Natural killer cell (primary cell): ENCODE measurements at regions not wholly inside any gene's neighbourhood (a gene's known extent, or its start where the extent isn't known, plus 50 kb on each side); places are given as distances from the start of the nearest gene placed in this dataset.

ENCODE experiments used
- ATAC-seq, 3 donors: fragments of 150-1000 bp in 2 of 3; fragments of 200-7000 bp in 1 of 3; cut with Tn5 transposase; 1 replicate in 1 of 3; 2 replicates in 2 of 3; pipeline ENCODE4 v1.10.0; 2021; ENCODE audit warnings: mild to moderate bottlenecking in 2 of 3, moderate library complexity in 2 of 3
- DNase-seq, 2 donors: peaks; one replicate each; pipeline versions ENCODE4 v3.0.0 to v3.0.0-alpha.2; 2013 to 2021; ENCODE audit warnings: mixed read lengths in 1 of 2
- H3K27ac ChIP-seq: one replicate; pipeline ENCODE4 v1.5.1; 2013; ENCODE audit warnings: mild to moderate bottlenecking, low read length
- H3K27me3 ChIP-seq: one replicate; pipeline ENCODE4 v1.6.1; 2013; ENCODE audit warnings: low read length; ENCODE audit not compliant: control insufficient read depth, insufficient read depth
- H3K36me3 ChIP-seq: one replicate; pipeline ENCODE4 v1.6.1; 2013; ENCODE audit warnings: low read length; ENCODE audit not compliant: control insufficient read depth, insufficient read depth
- H3K4me1 ChIP-seq: one replicate; pipeline ENCODE4 v1.6.1; 2013; ENCODE audit warnings: low read length; ENCODE audit not compliant: control insufficient read depth, insufficient read depth
- H3K4me3 ChIP-seq: one replicate; pipeline ENCODE4 v1.5.1; 2013; ENCODE audit warnings: low read length
- H3K9me3 ChIP-seq: one replicate; pipeline ENCODE4 v1.6.1; 2013; ENCODE audit warnings: low read length; ENCODE audit not compliant: control insufficient read depth, insufficient read depth
- H3K27ac Mint-ChIP-seq, 2 donors: one replicate each; pipeline ENCODE4 v1.8.0; 2022; ENCODE audit warnings: mild to moderate bottlenecking in 2 of 2, mixed read lengths in 2 of 2, moderate library complexity in 1 of 2
- H3K27me3 Mint-ChIP-seq, 2 donors: one replicate each; pipeline ENCODE4 v1.8.0; 2022; ENCODE audit warnings: low read depth in 2 of 2, mixed read lengths in 2 of 2
- H3K36me3 Mint-ChIP-seq: one replicate; pipeline ENCODE4 v1.8.0; 2022; ENCODE audit warnings: mixed read lengths
- H3K4me1 Mint-ChIP-seq, 2 donors: one replicate each; pipeline ENCODE4 v1.8.0; 2022; ENCODE audit warnings: mixed read lengths in 2 of 2
- H3K4me3 Mint-ChIP-seq: one replicate; pipeline ENCODE4 v1.8.0; 2022; ENCODE audit warnings: mild to moderate bottlenecking, moderate library complexity, mixed read lengths
- H3K9me3 Mint-ChIP-seq, 2 donors: one replicate each; pipeline ENCODE4 v1.8.0; 2022; ENCODE audit warnings: mixed read lengths in 2 of 2
- WGBS: methylation state at CpG from one replicate; pipeline ENCODE4 v1.1.7; 2013; ENCODE audit warnings: missing lambda C conversion rate; ENCODE audit not compliant: insufficient coverage; 5-methylcytosine and 5-hydroxymethylcytosine counted together
- intact Hi-C: fragments of 100-400 bp; cut with micrococcal nuclease; formaldehyde crosslinking; loops from one replicate; pipeline ENCODE4 v1.14.2; 2022
- TF ChIP-seq, protein P1 (sequence below): fragments of 200-600 bp; IDR thresholded peaks from one replicate; pipeline ENCODE4 v1.8.0; 2022; ENCODE audit warnings: antibody characterized with exemption

DNA sequence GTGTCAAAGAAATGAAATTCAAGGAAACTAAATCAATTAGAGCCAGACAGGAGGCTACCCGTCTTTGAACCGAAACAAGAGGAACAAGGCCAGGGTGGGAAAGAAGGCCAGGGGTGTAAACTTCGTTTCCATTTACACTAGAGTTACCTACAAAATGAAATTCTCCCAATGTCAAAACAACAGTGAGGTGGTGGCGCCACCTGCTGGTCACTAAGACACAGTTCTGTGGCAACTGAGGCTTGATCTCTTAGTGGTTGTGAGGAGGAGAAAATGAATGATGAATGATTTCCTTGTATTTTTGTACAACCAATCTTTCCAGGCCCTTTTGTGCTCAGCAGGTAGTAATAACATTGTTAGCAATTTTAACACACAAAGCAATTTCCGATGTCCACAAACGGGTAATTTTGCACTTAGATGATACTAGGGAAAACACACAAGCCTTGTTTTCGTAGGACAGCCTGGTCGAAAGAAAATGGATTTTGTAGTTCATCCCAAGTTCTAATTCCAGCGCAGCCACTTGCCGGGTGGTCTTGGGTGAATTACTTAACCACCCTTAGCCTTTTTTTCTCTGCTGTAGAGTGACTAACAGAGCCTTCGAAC, 54.8 kb upstream of the SOD1 start:
- no peaks in the 10 kb centered on the region for H3K36me3 ChIP-seq
- no peak overlapping the region for H3K4me3 ChIP-seq
- H3K27me3 ChIP-seq: peaks cover 2% of the 10 kb centered on the region
- Mint-ChIP-seq H3K36me3 (no peaks in the 10 kb centered on the region), H3K27ac (no peak overlapping the region), H3K9me3 (no peaks in the 10 kb centered on the region), H3K27me3 (peaks cover 0 to 4% of the 10 kb centered on the region in 2 donors), H3K4me1 (no peaks in the 10 kb centered on the region), H3K4me3 (no peak overlapping the region)
- intact Hi-C loops: loop anchor here (1.0 kb wide), 2 partner anchors 406 to 506 kb away; no protein-coding TSS in a partner anchor
- H3K4me1 ChIP-seq: peaks cover 2% of the 10 kb centered on the region
- DNase-seq (peak; percentile 48 to 88), ATAC-seq (peak; percentile 61 to 76 (median 68))
- 51% methylated on average over 10 of the region's 11 CpGs for WGBS
- no peaks in the 10 kb centered on the region for H3K9me3 ChIP-seq
- TF ChIP-seq, protein P1, sequence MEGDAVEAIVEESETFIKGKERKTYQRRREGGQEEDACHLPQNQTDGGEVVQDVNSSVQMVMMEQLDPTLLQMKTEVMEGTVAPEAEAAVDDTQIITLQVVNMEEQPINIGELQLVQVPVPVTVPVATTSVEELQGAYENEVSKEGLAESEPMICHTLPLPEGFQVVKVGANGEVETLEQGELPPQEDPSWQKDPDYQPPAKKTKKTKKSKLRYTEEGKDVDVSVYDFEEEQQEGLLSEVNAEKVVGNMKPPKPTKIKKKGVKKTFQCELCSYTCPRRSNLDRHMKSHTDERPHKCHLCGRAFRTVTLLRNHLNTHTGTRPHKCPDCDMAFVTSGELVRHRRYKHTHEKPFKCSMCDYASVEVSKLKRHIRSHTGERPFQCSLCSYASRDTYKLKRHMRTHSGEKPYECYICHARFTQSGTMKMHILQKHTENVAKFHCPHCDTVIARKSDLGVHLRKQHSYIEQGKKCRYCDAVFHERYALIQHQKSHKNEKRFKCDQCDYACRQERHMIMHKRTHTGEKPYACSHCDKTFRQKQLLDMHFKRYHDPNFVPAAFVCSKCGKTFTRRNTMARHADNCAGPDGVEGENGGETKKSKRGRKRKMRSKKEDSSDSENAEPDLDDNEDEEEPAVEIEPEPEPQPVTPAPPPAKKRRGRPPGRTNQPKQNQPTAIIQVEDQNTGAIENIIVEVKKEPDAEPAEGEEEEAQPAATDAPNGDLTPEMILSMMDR: peak; percentile 95
- no peak overlapping the region for H3K27ac ChIP-seq

DNA sequence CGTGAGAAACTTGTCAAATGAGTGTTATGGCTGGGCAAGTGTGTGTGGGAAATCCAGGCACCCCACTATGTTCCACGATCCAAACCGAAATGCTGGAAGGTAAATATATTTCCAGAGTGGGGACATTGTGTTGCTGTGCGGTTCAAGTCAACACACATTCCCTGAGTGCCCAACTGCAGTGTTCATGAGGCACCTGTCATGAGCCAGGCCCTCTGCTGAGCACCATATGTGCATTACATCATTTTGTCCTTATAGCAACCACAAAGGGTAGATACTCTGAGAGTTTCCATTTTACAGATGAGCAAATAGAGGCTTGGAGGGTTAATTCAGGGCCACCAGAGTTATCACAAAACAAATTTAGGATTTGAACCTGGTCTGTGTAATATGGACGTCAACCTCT, 59.9 kb upstream of the SOD1 start:
- H3K27me3 Mint-ChIP-seq: no peaks in the 10 kb centered on the region

DNA sequence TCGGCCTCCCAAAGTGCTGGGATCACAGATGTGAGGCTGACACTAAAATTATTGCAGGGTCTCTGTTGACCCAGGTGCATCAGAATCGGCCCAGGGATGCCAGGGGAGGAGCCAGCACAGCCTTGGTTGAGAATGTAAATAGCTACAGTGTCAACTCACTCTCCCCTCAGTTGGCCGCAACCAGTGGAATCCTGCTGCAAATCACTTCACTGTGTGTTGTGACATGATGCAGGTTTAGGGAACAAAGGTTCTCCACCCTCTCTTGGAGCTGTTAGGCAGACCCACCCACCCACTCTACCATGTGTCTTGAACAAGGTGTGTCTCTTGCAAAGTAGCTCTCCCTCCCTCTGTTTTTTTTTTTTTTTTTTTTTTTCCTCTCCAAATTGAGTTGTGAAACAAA, 60.5 kb upstream of the SOD1 start:
- intact Hi-C loops: no loop called here
- 60% methylated on average over 2 of the region's 3 CpGs for WGBS
- Mint-ChIP-seq H3K4me1 (no peaks in the 10 kb centered on the region), H3K27me3 (no peaks in the 10 kb centered on the region), H3K36me3 (no peaks in the 10 kb centered on the region), H3K9me3 (no peaks in the 10 kb centered on the region), H3K4me3 (no peak overlapping the region), H3K27ac (no peak overlapping the region)
- Histone ChIP-seq H3K36me3 (no peaks in the 10 kb centered on the region), H3K27ac (no peak overlapping the region), H3K4me1 (no peaks in the 10 kb centered on the region), H3K4me3 (no peak overlapping the region), H3K9me3 (no peaks in the 10 kb centered on the region), H3K27me3 (no peaks in the 10 kb centered on the region)
- DNase-seq (no peak), ATAC-seq (no peak)
- TF ChIP-seq, protein P1: no peak

More for the DNA sequence above, 59.9 kb upstream of the SOD1 start:
- no peak for ATAC-seq
- Mint-ChIP-seq H3K9me3 (no peaks in the 10 kb centered on the region), H3K4me1 (no peaks in the 10 kb centered on the region), H3K36me3 (no peaks in the 10 kb centered on the region), H3K4me3 (no peak overlapping the region), H3K27ac (no peak overlapping the region)
- Histone ChIP-seq H3K27ac (no peak overlapping the region), H3K4me3 (no peak overlapping the region), H3K4me1 (peaks cover 2% of the 10 kb centered on the region), H3K36me3 (no peaks in the 10 kb centered on the region), H3K27me3 (peaks cover 2% of the 10 kb centered on the region), H3K9me3 (no peaks in the 10 kb centered on the region)
- TF ChIP-seq, protein P1: no peak
- WGBS: 89% methylated on average over 5 of the region's 5 CpGs
- DNase-seq: no peak
- intact Hi-C loops: no loop called here

DNA sequence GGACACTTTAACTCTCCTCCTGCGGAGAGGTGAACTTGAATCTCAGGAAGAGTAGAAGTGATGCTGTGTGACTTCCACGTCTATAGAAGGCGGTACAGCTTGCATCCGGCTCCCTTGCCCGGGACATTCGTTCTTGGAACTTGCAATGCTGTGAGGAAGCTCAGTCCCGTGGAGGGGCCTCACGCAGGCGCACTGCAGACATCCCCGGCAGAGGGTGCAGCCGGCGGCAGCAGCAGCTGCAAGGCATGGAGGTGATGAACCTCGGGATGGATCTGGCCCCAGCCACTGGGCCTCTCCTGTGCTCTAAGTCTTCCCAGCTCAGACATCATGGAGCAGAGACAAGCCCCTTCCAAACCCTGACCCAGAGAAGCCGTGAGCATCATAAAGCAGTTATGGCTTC, 61.8 kb upstream of the SOD1 start:
- Histone ChIP-seq H3K27ac (no peak overlapping the region), H3K27me3 (no peaks in the 10 kb centered on the region), H3K4me3 (no peak overlapping the region), H3K4me1 (no peaks in the 10 kb centered on the region), H3K36me3 (no peaks in the 10 kb centered on the region), H3K9me3 (no peaks in the 10 kb centered on the region)
- intact Hi-C loops: no loop called here
- Mint-ChIP-seq H3K27ac (no peak overlapping the region), H3K36me3 (no peaks in the 10 kb centered on the region), H3K9me3 (no peaks in the 10 kb centered on the region), H3K27me3 (no peaks in the 10 kb centered on the region), H3K4me3 (no peak overlapping the region), H3K4me1 (no peaks in the 10 kb centered on the region)
- ATAC-seq (no peak), DNase-seq (no peak)
- whole genome bisulfite sequencing: 89% methylated on average over 14 of the region's 14 CpGs
- TF ChIP-seq, protein P1: no peak
